Stimulated activated naive CD8-positive, alpha-beta T cell treated with anti-CD3 and anti-CD28 coated beads, Interleukin-15, Interleukin-2, amounts not matched to agents 100 ng/mL and 50 ng/mL, for 24 hours (primary cell): ENCODE measurements at regions not wholly inside any gene's neighbourhood (a gene's known extent, or its start where the extent isn't known, plus 50 kb on each side); places are given as distances from the start of the nearest gene placed in this dataset.
"Not testable (repeated sequence)": the region's sequence is repeated elsewhere in the genome, so short reads cannot be mapped to it uniquely, and the experiment has no call there.

Source experiments
- H3K27ac Mint-ChIP-seq: one replicate; pipeline ENCODE4 v1.8.0; 2021; ENCODE audit warnings: mild to moderate bottlenecking, mixed read lengths
- H3K27me3 Mint-ChIP-seq: one replicate; pipeline ENCODE4 v1.8.0; 2021; ENCODE audit warnings: mixed read lengths
- H3K36me3 Mint-ChIP-seq: one replicate; pipeline ENCODE4 v1.8.0; 2021; ENCODE audit warnings: low read depth, mixed read lengths
- H3K4me1 Mint-ChIP-seq: one replicate; pipeline ENCODE4 v1.8.0; 2021; ENCODE audit warnings: low read depth, mixed read lengths
- H3K4me3 Mint-ChIP-seq: one replicate; pipeline ENCODE4 v1.8.0; 2021; ENCODE audit warnings: mild to moderate bottlenecking, mixed read lengths
- H3K9me3 Mint-ChIP-seq: one replicate; pipeline ENCODE4 v1.8.0; 2021; ENCODE audit warnings: mixed read lengths

GRCh38 chr19:56894626-56895025, 54.1 kb upstream of the PEG3 start:
- H3K4me1 Mint-ChIP-seq, result no peaks in the 10 kb centered on the region
- H3K27me3 Mint-ChIP-seq, result peaks cover 4% of the 10 kb centered on the region
- H3K36me3 Mint-ChIP-seq, result peaks cover 5% of the 10 kb centered on the region
- H3K4me3 Mint-ChIP-seq, result no peak overlapping the region
- H3K27ac Mint-ChIP-seq, result no peak overlapping the region
- peaks cover 20% of the 10 kb centered on the region for H3K9me3 Mint-ChIP-seq

- H3K4me1 Mint-ChIP-seq, result no peaks in the 10 kb centered on the region
- no peaks in the 10 kb centered on the region for H3K27me3 Mint-ChIP-seq
- H3K9me3 Mint-ChIP-seq, result peaks cover 21% of the 10 kb centered on the region
- H3K4me3 Mint-ChIP-seq, result no peak overlapping the region
- no peak overlapping the region for H3K27ac Mint-ChIP-seq
- H3K36me3 Mint-ChIP-seq, result no peaks in the 10 kb centered on the region
Observed at GRCh38 chr19:56896095-56896494, 55.6 kb upstream of the PEG3 start.

GRCh38 chr19:56899943-56900342, 59.4 kb upstream of the PEG3 start:
- H3K4me3 Mint-ChIP-seq, result no peak overlapping the region
- H3K4me1 Mint-ChIP-seq, result no peaks in the 10 kb centered on the region
- H3K9me3 Mint-ChIP-seq, result peaks cover 28% of the 10 kb centered on the region
- H3K27me3 Mint-ChIP-seq, result no peaks in the 10 kb centered on the region
- H3K36me3 Mint-ChIP-seq, result no peaks in the 10 kb centered on the region
- no peak overlapping the region for H3K27ac Mint-ChIP-seq

- peaks cover 31% of the 10 kb centered on the region for H3K9me3 Mint-ChIP-seq
- H3K27ac Mint-ChIP-seq, result no peak overlapping the region
- no peaks in the 10 kb centered on the region for H3K36me3 Mint-ChIP-seq
- H3K27me3 Mint-ChIP-seq, result no peaks in the 10 kb centered on the region
- no peak overlapping the region for H3K4me3 Mint-ChIP-seq
- no peaks in the 10 kb centered on the region for H3K4me1 Mint-ChIP-seq
Observed at GRCh38 chr19:56900573-56901097, 60.1 kb upstream of the PEG3 start.

GRCh38 chr19:56905631-56906150, 65.2 kb upstream of the PEG3 start:
- no peak overlapping the region for H3K27ac Mint-ChIP-seq
- H3K36me3 Mint-ChIP-seq, result no peaks in the 10 kb centered on the region
- peaks cover 28% of the 10 kb centered on the region for H3K9me3 Mint-ChIP-seq
- no peaks in the 10 kb centered on the region for H3K27me3 Mint-ChIP-seq
- no peak overlapping the region for H3K4me3 Mint-ChIP-seq
- no peaks in the 10 kb centered on the region for H3K4me1 Mint-ChIP-seq

- Mint-ChIP-seq H3K36me3 (no peaks in the 10 kb centered on the region), H3K9me3 (peaks cover 34% of the 10 kb centered on the region), H3K27me3 (no peaks in the 10 kb centered on the region), H3K4me1 (no peaks in the 10 kb centered on the region), H3K27ac (no peak overlapping the region), H3K4me3 (no peak overlapping the region)
Observed at GRCh38 chr19:56912401-56913112, 72.0 kb upstream of the PEG3 start.

- H3K4me3 Mint-ChIP-seq, H3K27me3 Mint-ChIP-seq, H3K4me1 Mint-ChIP-seq, H3K27ac Mint-ChIP-seq, H3K36me3 Mint-ChIP-seq: not testable (repeated sequence)
- H3K9me3 Mint-ChIP-seq, result peaks cover 29% of the 10 kb centered on the region
Observed at GRCh38 chr19:56913113-56913455, 72.6 kb upstream of the PEG3 start.

GRCh38 chr19:56916528-56916927, 76.0 kb upstream of the PEG3 start:
- H3K27ac Mint-ChIP-seq, result no peak overlapping the region
- H3K27me3 Mint-ChIP-seq, result no peaks in the 10 kb centered on the region
- no peaks in the 10 kb centered on the region for H3K36me3 Mint-ChIP-seq
- H3K4me1 Mint-ChIP-seq, result no peaks in the 10 kb centered on the region
- peaks cover 40% of the 10 kb centered on the region for H3K9me3 Mint-ChIP-seq
- no peak overlapping the region for H3K4me3 Mint-ChIP-seq

GRCh38 chr19:56917529-56917928, 77.0 kb upstream of the PEG3 start:
- Mint-ChIP-seq H3K27ac (no peak overlapping the region), H3K27me3 (no peaks in the 10 kb centered on the region), H3K9me3 (peaks cover 36% of the 10 kb centered on the region), H3K4me3 (no peak overlapping the region), H3K36me3 (no peaks in the 10 kb centered on the region), H3K4me1 (no peaks in the 10 kb centered on the region)

GRCh38 chr19:56917998-56918397, 77.5 kb upstream of the PEG3 start:
- Mint-ChIP-seq H3K27ac (no peak overlapping the region), H3K9me3 (peaks cover 31% of the 10 kb centered on the region), H3K4me1 (no peaks in the 10 kb centered on the region), H3K36me3 (no peaks in the 10 kb centered on the region), H3K27me3 (no peaks in the 10 kb centered on the region), H3K4me3 (no peak overlapping the region)

- H3K9me3 Mint-ChIP-seq, result peaks cover 32% of the 10 kb centered on the region
- H3K4me1 Mint-ChIP-seq, result no peaks in the 10 kb centered on the region
- H3K36me3 Mint-ChIP-seq, result no peaks in the 10 kb centered on the region
- H3K27ac Mint-ChIP-seq, result no peak overlapping the region
- H3K4me3 Mint-ChIP-seq, result no peak overlapping the region
- no peaks in the 10 kb centered on the region for H3K27me3 Mint-ChIP-seq
Observed at GRCh38 chr19:56918682-56919307, 78.3 kb upstream of the PEG3 start.

GRCh38 chr19:56919308-56919995, 78.9 kb upstream of the PEG3 start:
- Mint-ChIP-seq H3K36me3 (no peaks in the 10 kb centered on the region), H3K27ac (no peak overlapping the region), H3K4me1 (no peaks in the 10 kb centered on the region), H3K27me3 (no peaks in the 10 kb centered on the region), H3K9me3 (peaks cover 37% of the 10 kb centered on the region), H3K4me3 (no peak overlapping the region)

GRCh38 chr19:56926094-56926493, 85.6 kb upstream of the PEG3 start:
- not testable (repeated sequence) for H3K36me3 Mint-ChIP-seq
- peaks cover 41% of the 10 kb centered on the region for H3K9me3 Mint-ChIP-seq

GRCh38 chr19:56927294-56927693, 86.8 kb upstream of the PEG3 start:
- no peak overlapping the region for H3K4me3 Mint-ChIP-seq
- no peaks in the 10 kb centered on the region for H3K4me1 Mint-ChIP-seq
- peaks cover 44% of the 10 kb centered on the region for H3K9me3 Mint-ChIP-seq
- peaks cover 3% of the 10 kb centered on the region for H3K36me3 Mint-ChIP-seq
- H3K27me3 Mint-ChIP-seq, result no peaks in the 10 kb centered on the region
- H3K27ac Mint-ChIP-seq, result no peak overlapping the region

More at GRCh38 chr19:56926094-56926493, 85.6 kb upstream of the PEG3 start:
- H3K4me3 Mint-ChIP-seq, H3K27me3 Mint-ChIP-seq, H3K27ac Mint-ChIP-seq, H3K4me1 Mint-ChIP-seq: not testable (repeated sequence)

GRCh38 chr19:56927791-56928207, 87.3 kb upstream of the PEG3 start:
- peaks cover 48% of the 10 kb centered on the region for H3K9me3 Mint-ChIP-seq
- H3K36me3 Mint-ChIP-seq, result peaks cover 3% of the 10 kb centered on the region
- no peak overlapping the region for H3K27ac Mint-ChIP-seq
- H3K27me3 Mint-ChIP-seq, result no peaks in the 10 kb centered on the region
- H3K4me1 Mint-ChIP-seq, result no peaks in the 10 kb centered on the region
- H3K4me3 Mint-ChIP-seq, result no peak overlapping the region
